Nephron progenitor cell (in vitro differentiated cells): ENCODE measurements at regions not wholly inside any gene's neighbourhood (a gene's known extent, or its start where the extent isn't known, plus 50 kb on each side); places are given as distances from the start of the nearest gene placed in this dataset.
A peak's percentile ranks its signal among the peaks of the same experiment; 100 is the strongest.

Experiments
- DNase-seq: peaks from one replicate; pipeline ENCODE4 v3.0.0; 2021
- H3K27ac Mint-ChIP-seq: 2 replicates; pipeline ENCODE4 v1.8.0; 2021; ENCODE audit warnings: mild to moderate bottlenecking, moderate library complexity, mixed read lengths
- H3K27me3 Mint-ChIP-seq: 2 replicates; pipeline ENCODE4 v1.8.0; 2021; ENCODE audit warnings: mild to moderate bottlenecking, low read depth, mixed read lengths; ENCODE audit not compliant: poor library complexity
- H3K36me3 Mint-ChIP-seq: 2 replicates; pipeline ENCODE4 v1.8.0; 2021; ENCODE audit warnings: low read depth, mixed read lengths
- H3K4me1 Mint-ChIP-seq: 2 replicates; pipeline ENCODE4 v1.8.0; 2021; ENCODE audit warnings: mixed read lengths
- H3K4me3 Mint-ChIP-seq: 2 replicates; pipeline ENCODE4 v1.8.0; 2021; ENCODE audit warnings: mild to moderate bottlenecking, moderate library complexity, mixed read lengths
- H3K9me3 Mint-ChIP-seq: 2 replicates; pipeline ENCODE4 v1.8.0; 2021; ENCODE audit warnings: mild to moderate bottlenecking, moderate library complexity, mixed read lengths
- CTCF ChIP-seq: fragments of 200-600 bp; sonication (generic); IDR thresholded peaks from 2 replicates; pipeline ENCODE4 v1.5.0; 2021; ENCODE audit warnings: antibody characterized with exemption

DNA sequence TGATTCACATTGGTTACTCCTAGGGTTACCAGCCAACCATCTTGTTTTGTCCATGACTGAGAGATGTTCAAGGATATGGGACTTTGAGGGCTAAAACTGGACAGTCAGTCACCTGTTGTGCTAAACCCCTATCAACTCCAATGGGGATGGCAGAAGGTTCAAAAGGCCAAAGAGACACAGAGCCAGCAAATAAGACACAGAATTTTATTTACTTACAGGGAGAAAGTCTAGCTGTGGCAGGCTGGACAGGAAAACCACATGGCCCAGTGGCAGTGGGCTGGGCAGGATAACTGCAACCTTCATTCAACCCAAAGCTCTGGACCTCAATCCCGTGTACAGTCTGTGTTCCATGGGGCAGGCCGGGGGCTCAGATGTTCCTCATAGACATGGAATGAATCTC is 326.7 kb upstream of the RPS6KA3 start:
- Mint-ChIP-seq H3K4me1 (peaks cover 13% of the 10 kb centered on the region), H3K4me3 (no peak overlapping the region), H3K36me3 (no peaks in the 10 kb centered on the region), H3K27ac (no peak overlapping the region), H3K9me3 (peaks cover 27% of the 10 kb centered on the region), H3K27me3 (no peaks in the 10 kb centered on the region)
- no peak for TF ChIP-seq CTCF
- no peak for DNase-seq

DNA sequence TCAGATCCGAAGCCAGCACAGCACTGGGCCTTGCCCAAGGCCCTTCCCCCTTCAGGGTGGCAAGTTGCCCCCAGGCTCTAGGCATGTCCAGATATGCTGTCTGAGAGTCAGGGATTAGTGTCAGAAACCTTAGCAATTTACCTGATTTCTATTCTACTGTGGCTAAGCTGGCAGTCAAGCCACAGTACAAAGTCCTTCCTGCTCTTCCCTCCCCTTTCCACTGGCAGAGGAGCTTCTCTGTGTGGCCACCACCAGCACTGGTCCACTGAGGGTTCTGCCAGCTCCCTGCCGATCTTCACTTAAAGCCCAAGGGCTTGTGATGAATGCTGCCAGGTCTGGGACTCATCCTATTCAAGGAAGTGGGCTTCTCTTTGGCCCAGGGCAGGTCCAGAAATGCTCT is 324.5 kb upstream of the RPS6KA3 start:
- DNase-seq: no peak
- H3K4me3 Mint-ChIP-seq: no peak overlapping the region

DNA sequence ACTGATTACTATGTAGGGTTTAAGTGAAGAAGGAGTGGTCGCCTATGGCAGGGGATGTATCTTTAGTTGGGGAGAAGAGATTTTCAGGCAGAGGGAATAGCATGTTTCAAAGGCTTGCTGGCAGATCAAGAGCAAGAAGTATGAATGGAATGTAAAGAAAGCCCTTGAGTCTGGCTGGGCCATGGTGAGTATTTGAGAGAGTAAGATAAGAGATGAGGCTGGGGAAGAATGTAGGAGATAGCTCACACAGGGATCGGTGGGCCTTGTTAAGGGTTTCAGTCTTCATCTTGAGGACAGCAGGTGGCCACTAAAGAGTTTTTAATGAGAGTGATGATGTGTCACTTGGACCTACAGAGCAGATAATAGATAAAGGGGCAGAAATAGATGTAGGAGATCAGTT is 319.1 kb upstream of the RPS6KA3 start:
- Mint-ChIP-seq H3K9me3 (peaks cover 33% of the 10 kb centered on the region), H3K27ac (no peak overlapping the region), H3K4me3 (no peak overlapping the region), H3K36me3 (no peaks in the 10 kb centered on the region), H3K27me3 (no peaks in the 10 kb centered on the region), H3K4me1 (no peaks in the 10 kb centered on the region)
- no peak for TF ChIP-seq CTCF
- no peak for DNase-seq

More for the DNA sequence above, 324.5 kb upstream of the RPS6KA3 start:
- peaks cover 35% of the 10 kb centered on the region for H3K9me3 Mint-ChIP-seq
- H3K36me3 Mint-ChIP-seq: no peaks in the 10 kb centered on the region
- TF ChIP-seq CTCF: no peak
- peaks cover 13% of the 10 kb centered on the region for H3K4me1 Mint-ChIP-seq
- H3K27ac Mint-ChIP-seq: no peak overlapping the region
- no peaks in the 10 kb centered on the region for H3K27me3 Mint-ChIP-seq

GRCh38 chrX:20571611-20572010 is 304.9 kb upstream of the RPS6KA3 start:
- DNase-seq: no peak

GRCh38 chrX:20567108-20567507 is 300.4 kb upstream of the RPS6KA3 start:
- Mint-ChIP-seq H3K27me3 (no peaks in the 10 kb centered on the region), H3K4me1 (no peaks in the 10 kb centered on the region), H3K36me3 (no peaks in the 10 kb centered on the region), H3K4me3 (no peak overlapping the region), H3K27ac (no peak overlapping the region), H3K9me3 (no peaks in the 10 kb centered on the region)
- DNase-seq: no peak
- TF ChIP-seq CTCF: no peak

More at GRCh38 chrX:20571611-20572010, 304.9 kb upstream of the RPS6KA3 start:
- Mint-ChIP-seq H3K27ac (no peak overlapping the region), H3K4me3 (no peak overlapping the region), H3K4me1 (no peaks in the 10 kb centered on the region), H3K9me3 (no peaks in the 10 kb centered on the region), H3K27me3 (no peaks in the 10 kb centered on the region), H3K36me3 (no peaks in the 10 kb centered on the region)
- TF ChIP-seq CTCF: no peak

DNA sequence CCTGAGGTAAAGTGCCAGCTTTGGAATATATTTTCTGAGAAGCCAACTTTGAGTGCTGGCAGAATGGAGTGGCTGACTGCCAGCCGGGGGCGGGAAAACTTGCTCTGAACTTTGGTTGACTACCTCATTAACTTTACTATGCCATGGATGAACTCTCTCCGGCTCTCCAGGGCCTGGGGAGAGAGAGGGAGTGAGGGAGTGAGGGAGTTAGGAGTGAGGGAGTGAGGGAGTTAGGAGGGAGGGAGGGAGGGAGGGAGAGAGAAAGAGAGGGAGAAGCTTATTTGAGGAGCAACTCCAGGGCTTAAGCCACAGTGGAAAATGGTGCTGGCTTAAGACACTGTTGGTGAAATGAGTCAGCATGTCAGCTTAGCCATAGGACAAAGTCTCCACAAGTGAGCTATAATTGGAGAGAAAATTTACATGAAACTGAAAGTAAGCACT is 280.9 kb upstream of the RPS6KA3 start:
- Mint-ChIP-seq H3K4me3 (no peak overlapping the region), H3K27ac (no peak overlapping the region), H3K27me3 (no peaks in the 10 kb centered on the region), H3K36me3 (no peaks in the 10 kb centered on the region), H3K4me1 (peaks cover 21% of the 10 kb centered on the region), H3K9me3 (peaks cover 37% of the 10 kb centered on the region)
- peak; percentile 16 for DNase-seq
- no peak for TF ChIP-seq CTCF
